ENCODE measurements at regions not wholly inside any gene's neighbourhood (a gene's known extent, or its start where the extent isn't known, plus 50 kb on each side); places are given as distances from the start of the nearest gene placed in this dataset.
A peak's percentile ranks its signal among the peaks of the same experiment; 100 is the strongest.

GRCh38 chr6:110538416-110539160, 62.2 kb upstream of the SLC22A16 start:
- DNase-seq (ENCODE audit: low spot score): no peak

GRCh38 chr6:110537208-110538123, 61.1 kb upstream of the SLC22A16 start:
- peak; percentile 95 for DNase-seq (ENCODE audit: low spot score)

- DNase-seq (ENCODE audit: low spot score): peak; percentile 89
These were observed 58.5 kb upstream of the SLC22A16 start for GRCh38 chr6:110534731-110535492.

- no peak for DNase-seq (ENCODE audit: low spot score)
These were observed 56.0 kb upstream of the SLC22A16 start for GRCh38 chr6:110532431-110532830.

- DNase-seq (ENCODE audit: low spot score): peak; percentile 56
These were observed 54.3 kb upstream of the SLC22A16 start for GRCh38 chr6:110530671-110531070.

- DNase-seq (ENCODE audit: low spot score): peak; percentile 44
These were observed 53.5 kb upstream of the SLC22A16 start for GRCh38 chr6:110529907-110530306.

GRCh38 chr6:110529355-110529754, 52.9 kb upstream of the SLC22A16 start:
- DNase-seq (ENCODE audit: low spot score): peak; percentile 75

- no peak for DNase-seq (ENCODE audit: low spot score)
These were observed 52.5 kb upstream of the SLC22A16 start for GRCh38 chr6:110528930-110529325.

- peak; percentile 87 for DNase-seq (ENCODE audit: low spot score)
These were observed 51.9 kb upstream of the SLC22A16 start for GRCh38 chr6:110528101-110528929.

GRCh38 chr6:110527516-110527915, 51.1 kb upstream of the SLC22A16 start:
- DNase-seq (ENCODE audit: low spot score): no peak

GRCh38 chr6:110526726-110527125, 50.3 kb upstream of the SLC22A16 start:
- DNase-seq (ENCODE audit: low spot score): no peak
